OCI-LY3 (cell line): ENCODE measurements at regions not wholly inside any gene's neighbourhood (a gene's known extent, or its start where the extent isn't known, plus 50 kb on each side); places are given as distances from the start of the nearest gene placed in this dataset.
"Not testable (repeated sequence)": the region's sequence is repeated elsewhere in the genome, so short reads cannot be mapped to it uniquely, and the experiment has no call there.

ENCODE experiments used
- H2AFZ ChIP-seq: fragments of 200-600, 300-600 bp; shearing (Covaris generic); 2 replicates; pipeline ENCODE4 v1.6.0; 2014; ENCODE audit warnings: antibody characterized with exemption, low read depth, low read length
- H3K27ac ChIP-seq: fragments of 200-600, 300-600 bp; sonication (generic); 2 replicates; pipeline ENCODE4 v1.5.1; 2014; ENCODE audit warnings: mild to moderate bottlenecking, low read length, moderate library complexity, mixed read lengths
- H3K27me3 ChIP-seq: fragments of 200-600, 300-600 bp; sonication (generic); 2 replicates; pipeline ENCODE4 v1.6.1; 2014; ENCODE audit warnings: low read depth, low read length, mixed read lengths
- H3K36me3 ChIP-seq: fragments of 200-600, 300-600 bp; sonication (generic); replicated peaks from 2 replicates; pipeline ENCODE3; 2014; ENCODE audit warnings: low read depth, low read length, mixed read lengths
- H3K4me1 ChIP-seq: fragments of 300-600, 200-600 bp; sonication (generic); 2 replicates; pipeline ENCODE4 v1.6.1; 2014; ENCODE audit warnings: low read length, mixed read lengths
- H3K4me2 ChIP-seq: fragments of 200-600, 300-600 bp; sonication (generic); 2 replicates; pipeline ENCODE4 v1.6.1; 2014; ENCODE audit warnings: low read length, mixed read lengths
- H3K4me3 ChIP-seq: fragments of 300-600, 200-600 bp; sonication (generic); 2 replicates; pipeline ENCODE4 v1.5.1; 2014; ENCODE audit warnings: antibody characterized with exemption, mild to moderate bottlenecking, low read length, moderate library complexity
- H3K79me2 ChIP-seq: fragments of 300-600, 200-600 bp; shearing (Covaris generic); 2 replicates; pipeline ENCODE4 v1.6.1; 2014; ENCODE audit warnings: mild to moderate bottlenecking, low read length, mixed read lengths
- H3K9ac ChIP-seq: fragments of 300-600, 200-600 bp; shearing (Covaris generic); 2 replicates; pipeline ENCODE4 v1.6.0; 2014; ENCODE audit warnings: mild to moderate bottlenecking, low read length, moderate library complexity
- H3K9me3 ChIP-seq: fragments of 200-600, 300-600 bp; shearing (Covaris generic); 2 replicates; pipeline ENCODE4 v1.6.1; 2014; ENCODE audit warnings: low read length, mixed read lengths; ENCODE audit not compliant: insufficient read depth
- H4K20me1 ChIP-seq: fragments of 200-600, 300-600 bp; sonication (generic); 2 replicates; pipeline ENCODE4 v1.6.1; 2016; ENCODE audit warnings: low read length, mixed read lengths; ENCODE audit not compliant: insufficient read depth
- CTCF ChIP-seq: fragments of 200-600, 300-600 bp; sonication (generic); IDR thresholded peaks from 2 replicates; pipeline ENCODE4 v1.5.1; 2014; ENCODE audit warnings: antibody characterized with exemption, low read length, low read depth
- EZH2phosphoT487 ChIP-seq: fragments of 200-600 bp; shearing (Covaris generic); IDR thresholded peaks from 2 replicates; pipeline ENCODE4 v1.6.1; 2018; ENCODE audit warnings: antibody characterized with exemption, mixed run types, low read depth

- H3K4me3 ChIP-seq, result no peak overlapping the region
- H4K20me1 ChIP-seq, result no peaks in the 10 kb centered on the region
- no peak overlapping the region for H3K9ac ChIP-seq
- no peak overlapping the region for H3K4me2 ChIP-seq
- H3K9me3 ChIP-seq, result no peaks in the 10 kb centered on the region
- H3K27ac ChIP-seq, result no peak overlapping the region
- no peaks in the 10 kb centered on the region for H3K79me2 ChIP-seq
- H2AFZ ChIP-seq, result no peak overlapping the region
- no peaks in the 10 kb centered on the region for H3K36me3 ChIP-seq
- TF ChIP-seq EZH2phosphoT487 (no peak), CTCF (no peak)
- no peaks in the 10 kb centered on the region for H3K27me3 ChIP-seq
- H3K4me1 ChIP-seq, result no peaks in the 10 kb centered on the region
Measured at GRCh38 chr6:170147056-170147787, 143.7 kb downstream of the DLL1 start.

GRCh38 chr6:170146640-170147039 is 144.2 kb downstream of the DLL1 start:
- no peak overlapping the region for H3K9ac ChIP-seq
- H4K20me1 ChIP-seq, result no peaks in the 10 kb centered on the region
- H3K79me2 ChIP-seq, result no peaks in the 10 kb centered on the region
- H3K9me3 ChIP-seq, result no peaks in the 10 kb centered on the region
- no peak overlapping the region for H3K27ac ChIP-seq
- TF ChIP-seq CTCF (no peak), EZH2phosphoT487 (no peak)
- no peak overlapping the region for H2AFZ ChIP-seq
- H3K27me3 ChIP-seq, result no peaks in the 10 kb centered on the region
- no peak overlapping the region for H3K4me2 ChIP-seq
- no peak overlapping the region for H3K4me3 ChIP-seq
- H3K36me3 ChIP-seq, result no peaks in the 10 kb centered on the region
- no peaks in the 10 kb centered on the region for H3K4me1 ChIP-seq

GRCh38 chr6:170146131-170146530 is 144.7 kb downstream of the DLL1 start:
- not testable (repeated sequence) for H3K79me2 ChIP-seq, H3K9ac ChIP-seq, H3K36me3 ChIP-seq, H3K4me3 ChIP-seq, H3K9me3 ChIP-seq, H3K27me3 ChIP-seq, H4K20me1 ChIP-seq, H3K27ac ChIP-seq, H3K4me2 ChIP-seq, H2AFZ ChIP-seq, H3K4me1 ChIP-seq

GRCh38 chr6:170145716-170146115 is 145.2 kb downstream of the DLL1 start:
- not testable (repeated sequence) for H3K4me2 ChIP-seq, H2AFZ ChIP-seq, H3K9ac ChIP-seq, H3K4me1 ChIP-seq, H3K27ac ChIP-seq, H3K4me3 ChIP-seq, H3K36me3 ChIP-seq, H3K27me3 ChIP-seq, H3K9me3 ChIP-seq, H3K79me2 ChIP-seq, H4K20me1 ChIP-seq

- Histone ChIP-seq H3K9ac (no peak overlapping the region), H3K79me2 (no peaks in the 10 kb centered on the region), H3K4me1 (no peaks in the 10 kb centered on the region), H3K36me3 (no peaks in the 10 kb centered on the region), H4K20me1 (no peaks in the 10 kb centered on the region), H3K27ac (no peak overlapping the region), H3K4me3 (no peak overlapping the region), H3K4me2 (no peak overlapping the region), H3K27me3 (no peaks in the 10 kb centered on the region), H2AFZ (no peak overlapping the region), H3K9me3 (no peaks in the 10 kb centered on the region)
- TF ChIP-seq EZH2phosphoT487 (no peak), CTCF (no peak)
Measured at GRCh38 chr6:170145272-170145592, 145.6 kb downstream of the DLL1 start.
